Esophagus muscularis mucosa (tissue), 4 donors: ENCODE measurements at regions not wholly inside any gene's neighbourhood (a gene's known extent, or its start where the extent isn't known, plus 50 kb on each side); places are given as distances from the start of the nearest gene placed in this dataset.

Experiments used
- CTCF ChIP-seq, 3 experiments: fragments of 200-600 bp in 2 of 3; fragments of 450-650 bp in 1 of 3; sonication (generic) in 2 of 3; IDR thresholded peaks; one replicate each; pipeline ENCODE4 v1.5.1; 2017 to 2019; ENCODE audit warnings: antibody characterized with exemption in 3 of 3, mild to moderate bottlenecking in 2 of 3, moderate library complexity in 1 of 3
- EP300 ChIP-seq: sonication (generic); formaldehyde crosslinking; IDR thresholded peaks from one replicate; pipeline ENCODE4 v1.6.1; 2017; ENCODE audit warnings: antibody characterized with exemption
- POLR2A ChIP-seq: fragments of 450-650 bp; IDR thresholded peaks from one replicate; pipeline ENCODE4 v1.6.1; 2017; ENCODE audit warnings: antibody characterized with exemption, moderate library complexity, mild to moderate bottlenecking, low read depth
- POLR2AphosphoS5 ChIP-seq, 2 donors: sonication (generic); formaldehyde crosslinking; IDR thresholded peaks; one replicate each; pipeline ENCODE4 v1.6.1; 2017; ENCODE audit warnings: antibody characterized with exemption in 2 of 2

- no peak for TF ChIP-seq POLR2A
- TF ChIP-seq CTCF (IDR thresholded peaks at IDR 0.05), result no peak
- TF ChIP-seq POLR2AphosphoS5 (IDR thresholded peaks at IDR 0.05), result no peak
- no peak for TF ChIP-seq EP300
Measured at GRCh38 chr1:173114346-173114745, 63.6 kb upstream of the TNFSF18 start.
